Activated T-cell treated with anti-CD3 and anti-CD28 coated beads, Interleukin-2, amount 50 U/mL, for 24 hours (primary cell): ENCODE measurements at regions not wholly inside any gene's neighbourhood (a gene's known extent, or its start where the extent isn't known, plus 50 kb on each side); places are given as distances from the start of the nearest gene placed in this dataset.

ENCODE experiments used
- DNase-seq: peaks from one replicate; pipeline ENCODE4 v3.0.0-alpha.2; 2020
- H3K27ac Mint-ChIP-seq: 2 replicates; pipeline ENCODE4 v1.8.0; 2020; ENCODE audit warnings: mild to moderate bottlenecking, mixed read lengths
- H3K27me3 Mint-ChIP-seq: 2 replicates; pipeline ENCODE4 v1.8.0; 2020; ENCODE audit warnings: mixed read lengths
- H3K36me3 Mint-ChIP-seq: 2 replicates; pipeline ENCODE4 v1.8.0; 2020; ENCODE audit warnings: low read depth, mixed read lengths
- H3K4me1 Mint-ChIP-seq: 2 replicates; pipeline ENCODE4 v1.8.0; 2020; ENCODE audit warnings: low read depth, mixed read lengths
- H3K4me3 Mint-ChIP-seq: 2 replicates; pipeline ENCODE4 v1.8.0; 2020; ENCODE audit warnings: mild to moderate bottlenecking, moderate library complexity, mixed read lengths
- H3K9me3 Mint-ChIP-seq: 2 replicates; pipeline ENCODE4 v1.8.0; 2020; ENCODE audit warnings: mixed read lengths

GRCh38 chr2:107024269-107024668, 138.3 kb upstream of the ST6GAL2 start:
- Mint-ChIP-seq H3K4me3 (no peak overlapping the region), H3K27ac (no peak overlapping the region), H3K4me1 (no peaks in the 10 kb centered on the region), H3K27me3 (no peaks in the 10 kb centered on the region), H3K36me3 (no peaks in the 10 kb centered on the region), H3K9me3 (peaks cover 7% of the 10 kb centered on the region)
- DNase-seq: no peak

DNA sequence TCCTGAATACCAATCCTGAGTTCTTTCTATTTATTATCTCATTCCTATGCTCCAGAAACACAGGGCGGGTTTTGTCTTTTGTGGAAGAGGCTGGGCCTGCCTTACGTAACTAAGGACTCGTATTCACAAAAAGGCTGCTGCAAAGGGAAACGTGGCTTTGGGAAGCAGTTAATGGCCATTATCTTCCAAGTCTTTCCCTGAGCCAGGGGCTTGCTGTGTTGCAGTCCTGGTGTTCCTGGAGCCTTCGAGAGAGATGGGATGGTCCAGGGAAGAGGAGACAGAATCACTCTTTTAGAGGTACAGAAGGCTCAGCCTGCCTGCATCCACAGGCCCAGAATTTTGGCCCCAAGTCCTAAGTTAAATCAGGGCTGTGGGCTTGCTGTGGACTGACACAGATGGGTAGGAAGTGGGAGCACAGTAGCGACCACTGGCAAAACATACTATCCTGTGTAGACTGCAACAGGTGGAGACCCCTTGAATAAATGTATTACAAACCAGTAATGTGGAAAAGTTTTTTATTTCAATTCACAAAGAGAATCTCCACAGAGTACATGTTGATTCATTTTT, 139.4 kb upstream of the ST6GAL2 start:
- Mint-ChIP-seq H3K4me3 (no peak overlapping the region), H3K9me3 (peaks cover 7% of the 10 kb centered on the region), H3K27me3 (no peaks in the 10 kb centered on the region), H3K27ac (no peak overlapping the region), H3K4me1 (no peaks in the 10 kb centered on the region), H3K36me3 (no peaks in the 10 kb centered on the region)
- DNase-seq: no peak

- DNase-seq: no peak
- H3K36me3 Mint-ChIP-seq: no peaks in the 10 kb centered on the region
- H3K4me3 Mint-ChIP-seq: no peak overlapping the region
- H3K9me3 Mint-ChIP-seq: peaks cover 7% of the 10 kb centered on the region
- no peaks in the 10 kb centered on the region for H3K27me3 Mint-ChIP-seq
- H3K4me1 Mint-ChIP-seq: no peaks in the 10 kb centered on the region
- H3K27ac Mint-ChIP-seq: no peak overlapping the region
These were observed 140.0 kb upstream of the ST6GAL2 start for GRCh38 chr2:107025869-107026380.

- H3K4me1 Mint-ChIP-seq: no peaks in the 10 kb centered on the region
- peaks cover 10% of the 10 kb centered on the region for H3K9me3 Mint-ChIP-seq
- no peaks in the 10 kb centered on the region for H3K36me3 Mint-ChIP-seq
- H3K27ac Mint-ChIP-seq: no peak overlapping the region
- H3K27me3 Mint-ChIP-seq: no peaks in the 10 kb centered on the region
- H3K4me3 Mint-ChIP-seq: no peak overlapping the region
- DNase-seq: no peak
These were observed 141.2 kb upstream of the ST6GAL2 start for GRCh38 chr2:107027205-107027604.

DNA sequence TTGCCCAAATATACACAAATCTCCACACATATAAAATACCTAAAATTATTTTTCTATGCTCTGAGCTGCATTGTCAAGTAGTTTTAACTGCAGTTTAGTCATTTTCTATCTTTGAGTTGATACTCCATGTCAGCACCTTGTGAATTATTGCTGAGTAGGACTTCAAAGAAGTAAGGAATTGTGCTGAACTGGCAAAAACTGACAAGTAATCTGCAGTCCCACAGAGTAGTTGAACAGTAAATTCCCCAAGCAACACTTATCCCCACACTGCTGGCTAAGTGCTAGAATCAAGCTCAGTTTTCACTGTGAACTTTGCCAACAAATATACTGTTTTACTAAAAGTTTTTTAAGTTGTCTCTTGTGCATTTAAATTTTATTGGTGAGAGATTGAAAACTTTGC, 141.8 kb upstream of the ST6GAL2 start:
- Mint-ChIP-seq H3K27me3 (no peaks in the 10 kb centered on the region), H3K4me1 (no peaks in the 10 kb centered on the region), H3K4me3 (no peak overlapping the region), H3K27ac (no peak overlapping the region), H3K9me3 (peaks cover 10% of the 10 kb centered on the region), H3K36me3 (no peaks in the 10 kb centered on the region)
- no peak for DNase-seq

GRCh38 chr2:107028661-107029060, 142.7 kb upstream of the ST6GAL2 start:
- no peak for DNase-seq
- Mint-ChIP-seq H3K4me1 (no peaks in the 10 kb centered on the region), H3K9me3 (peaks cover 10% of the 10 kb centered on the region), H3K4me3 (no peak overlapping the region), H3K27me3 (no peaks in the 10 kb centered on the region), H3K36me3 (no peaks in the 10 kb centered on the region), H3K27ac (no peak overlapping the region)

DNA sequence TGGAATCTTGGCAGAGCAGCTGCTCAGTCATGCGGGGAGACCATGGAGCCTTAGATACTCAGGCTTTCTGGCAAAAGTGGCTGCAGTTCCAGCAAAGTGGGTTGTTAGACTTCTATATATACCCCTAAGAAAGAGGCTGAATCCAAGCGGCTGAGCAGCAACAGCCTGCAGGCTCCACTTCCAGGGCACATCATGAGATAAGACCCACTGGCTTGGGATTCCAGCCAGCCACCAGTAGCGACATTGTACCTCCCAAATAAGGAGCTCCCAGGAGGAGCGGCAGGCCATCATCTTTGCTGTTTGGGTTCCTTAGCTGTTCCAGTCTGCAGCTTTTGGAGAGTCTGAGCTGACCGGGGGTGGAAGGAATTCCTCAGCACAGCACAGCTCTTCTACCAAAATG, 150.3 kb upstream of the ST6GAL2 start:
- no peaks in the 10 kb centered on the region for H3K36me3 Mint-ChIP-seq
- H3K9me3 Mint-ChIP-seq: peaks cover 17% of the 10 kb centered on the region
- DNase-seq: no peak

GRCh38 chr2:107062173-107062572, 176.2 kb upstream of the ST6GAL2 start:
- no peak overlapping the region for H3K4me3 Mint-ChIP-seq
- H3K36me3 Mint-ChIP-seq: no peaks in the 10 kb centered on the region
- H3K4me1 Mint-ChIP-seq: no peaks in the 10 kb centered on the region
- DNase-seq: no peak
- H3K9me3 Mint-ChIP-seq: no peaks in the 10 kb centered on the region
- no peaks in the 10 kb centered on the region for H3K27me3 Mint-ChIP-seq
- H3K27ac Mint-ChIP-seq: no peak overlapping the region

More for the DNA sequence above, 150.3 kb upstream of the ST6GAL2 start:
- no peaks in the 10 kb centered on the region for H3K4me1 Mint-ChIP-seq
- peaks cover 3% of the 10 kb centered on the region for H3K27me3 Mint-ChIP-seq
- H3K4me3 Mint-ChIP-seq: no peak overlapping the region
- no peak overlapping the region for H3K27ac Mint-ChIP-seq

DNA sequence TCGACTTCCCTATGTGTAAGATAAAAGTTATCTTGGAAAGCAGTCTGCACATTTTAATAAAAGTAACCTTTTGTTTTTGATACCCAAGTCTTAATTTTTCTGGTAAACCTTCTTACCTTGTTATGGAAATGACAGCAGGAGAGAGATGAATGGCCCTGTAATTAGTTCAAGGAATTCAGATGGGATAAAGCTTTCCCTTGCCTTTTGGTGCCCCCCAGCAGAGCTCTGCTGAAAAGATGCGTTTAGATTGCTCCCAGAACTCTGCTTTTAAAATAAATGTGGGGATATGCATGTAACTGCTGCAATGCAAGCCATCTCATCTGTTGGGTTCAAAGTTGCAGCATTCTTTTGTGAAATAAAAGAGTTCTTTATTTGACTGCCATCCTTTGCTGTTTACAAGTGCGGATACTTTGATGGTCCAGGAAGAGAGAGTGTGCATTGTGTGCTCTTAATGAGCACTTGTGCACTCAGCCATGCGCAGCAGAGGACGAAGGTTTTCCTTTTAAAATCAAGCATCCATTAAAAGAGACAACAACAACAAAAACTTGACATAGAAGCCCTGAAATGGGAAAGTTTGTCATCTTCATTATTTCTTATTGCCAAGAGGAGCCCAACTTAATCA, 176.7 kb upstream of the ST6GAL2 start:
- Mint-ChIP-seq H3K4me1 (no peaks in the 10 kb centered on the region), H3K27me3 (no peaks in the 10 kb centered on the region), H3K9me3 (no peaks in the 10 kb centered on the region), H3K27ac (no peak overlapping the region), H3K36me3 (no peaks in the 10 kb centered on the region), H3K4me3 (no peak overlapping the region)
- DNase-seq: no peak

GRCh38 chr2:107063228-107063627, 177.3 kb upstream of the ST6GAL2 start:
- H3K27ac Mint-ChIP-seq: no peak overlapping the region
- H3K36me3 Mint-ChIP-seq: no peaks in the 10 kb centered on the region
- H3K27me3 Mint-ChIP-seq: no peaks in the 10 kb centered on the region
- no peaks in the 10 kb centered on the region for H3K4me1 Mint-ChIP-seq
- H3K4me3 Mint-ChIP-seq: no peak overlapping the region
- H3K9me3 Mint-ChIP-seq: no peaks in the 10 kb centered on the region
- no peak for DNase-seq

DNA sequence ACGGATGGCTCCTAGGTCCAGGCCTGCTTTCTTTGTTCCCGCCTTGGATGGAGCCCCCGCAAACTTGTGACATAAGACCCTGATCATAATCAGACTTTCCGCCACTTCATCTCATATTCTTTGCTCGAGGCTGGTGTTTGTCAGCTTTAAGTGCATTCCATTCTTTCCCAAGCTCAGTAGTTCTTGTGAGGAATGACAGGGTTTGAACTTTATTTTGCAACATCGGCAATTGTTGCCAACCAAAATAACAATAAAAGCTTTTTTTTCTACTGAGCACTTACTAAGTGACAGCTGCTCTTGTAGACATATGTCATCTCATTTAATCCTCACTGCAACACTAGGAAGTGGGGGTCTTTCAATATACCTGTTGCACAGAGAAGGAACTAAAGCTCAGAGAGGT, 178.8 kb upstream of the ST6GAL2 start:
- Mint-ChIP-seq H3K27me3 (no peaks in the 10 kb centered on the region), H3K27ac (no peak overlapping the region), H3K4me3 (no peak overlapping the region), H3K4me1 (no peaks in the 10 kb centered on the region), H3K9me3 (no peaks in the 10 kb centered on the region), H3K36me3 (no peaks in the 10 kb centered on the region)
- no peak for DNase-seq

- Mint-ChIP-seq H3K4me1 (no peaks in the 10 kb centered on the region), H3K27me3 (no peaks in the 10 kb centered on the region), H3K4me3 (no peak overlapping the region), H3K36me3 (no peaks in the 10 kb centered on the region), H3K27ac (no peak overlapping the region), H3K9me3 (no peaks in the 10 kb centered on the region)
- no peak for DNase-seq
These were observed 182.3 kb upstream of the ST6GAL2 start for GRCh38 chr2:107068069-107068916.

DNA sequence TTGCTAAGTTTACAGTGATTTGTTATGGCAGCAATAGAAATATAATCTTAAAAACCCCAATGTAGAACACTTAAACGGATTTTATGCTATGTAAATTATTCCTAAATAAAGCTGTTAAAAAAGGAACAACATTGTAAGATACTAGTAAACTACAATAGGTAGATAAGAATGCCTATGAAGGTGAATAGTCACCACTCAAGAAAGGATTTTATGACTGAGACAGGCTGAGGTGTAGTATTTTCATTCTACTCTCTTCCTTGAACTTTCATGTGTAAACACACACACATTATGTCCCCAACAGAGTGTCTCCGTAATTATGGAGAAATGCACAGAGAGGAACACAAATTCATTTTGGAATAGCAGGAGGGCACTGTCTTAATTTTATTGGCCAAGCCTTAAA, 183.9 kb upstream of the ST6GAL2 start:
- Mint-ChIP-seq H3K36me3 (no peaks in the 10 kb centered on the region), H3K27ac (no peak overlapping the region), H3K27me3 (no peaks in the 10 kb centered on the region), H3K4me1 (no peaks in the 10 kb centered on the region), H3K9me3 (no peaks in the 10 kb centered on the region), H3K4me3 (no peak overlapping the region)
- no peak for DNase-seq

DNA sequence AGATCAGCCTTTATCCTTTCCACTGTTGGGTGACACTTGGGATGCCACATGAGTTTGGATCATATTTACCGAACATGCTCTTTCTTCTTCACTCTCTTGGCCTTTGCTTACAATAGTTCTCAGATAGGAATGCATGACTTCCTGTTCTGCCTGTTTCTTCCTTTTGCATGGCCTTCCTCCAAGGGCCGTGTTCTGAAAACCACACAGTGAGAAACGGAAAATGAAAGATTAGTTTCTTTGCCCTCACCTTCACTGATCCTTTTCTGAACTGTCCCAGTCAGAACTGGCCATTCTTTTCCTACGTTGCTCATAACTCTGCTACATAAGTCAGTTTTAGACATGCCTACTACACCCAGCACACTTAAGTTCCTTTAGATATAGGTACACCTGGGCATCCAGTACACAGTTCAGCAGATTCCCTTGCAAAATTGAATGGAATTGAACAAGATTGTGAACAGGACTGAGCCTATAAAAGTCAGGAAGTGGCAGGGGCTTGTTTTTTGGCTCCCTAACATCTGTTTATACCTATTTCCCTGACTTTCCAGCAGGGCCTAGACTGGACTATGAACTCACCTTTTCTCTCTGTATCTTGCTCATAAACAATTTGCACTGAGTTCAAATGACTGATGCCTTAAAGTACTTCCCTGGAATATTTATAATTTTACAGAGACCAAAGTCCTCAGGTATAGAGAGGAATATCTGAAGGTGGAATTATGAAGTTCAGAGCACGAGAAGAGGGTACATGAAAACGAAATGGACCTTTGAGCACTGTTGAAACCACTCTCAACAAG, 186.4 kb upstream of the ST6GAL2 start:
- no peaks in the 10 kb centered on the region for H3K36me3 Mint-ChIP-seq
- H3K27ac Mint-ChIP-seq: no peak overlapping the region
- peaks cover 2% of the 10 kb centered on the region for H3K9me3 Mint-ChIP-seq
- no peak overlapping the region for H3K4me3 Mint-ChIP-seq
- H3K27me3 Mint-ChIP-seq: no peaks in the 10 kb centered on the region
- no peak for DNase-seq
- no peaks in the 10 kb centered on the region for H3K4me1 Mint-ChIP-seq
